Activated naive CD4-positive, alpha-beta T cell treated with anti-CD3 and anti-CD28 coated beads for 36 hours (primary cell): ENCODE measurements at regions not wholly inside any gene's neighbourhood (a gene's known extent, or its start where the extent isn't known, plus 50 kb on each side); places are given as distances from the start of the nearest gene placed in this dataset.

Source experiments
- CTCF ChIA-PET: fragments of 350-600 bp; sonication (Branson Sonifier 250); formaldehyde crosslinking; loops from one replicate; lab custom pipeline; 2021; ENCODE audit warnings: antibody characterized with exemption; lab: Charles Lee
- DNase-seq: peaks from one replicate; pipeline ENCODE4 v3.0.0-alpha.2; 2020
- H3K27ac Mint-ChIP-seq: one replicate; pipeline ENCODE4 v1.8.0; 2021; ENCODE audit warnings: mild to moderate bottlenecking, mixed read lengths
- H3K27me3 Mint-ChIP-seq: one replicate; pipeline ENCODE4 v1.8.0; 2021; ENCODE audit warnings: low read depth, mixed read lengths
- H3K36me3 Mint-ChIP-seq: one replicate; pipeline ENCODE4 v1.8.0; 2021; ENCODE audit warnings: low read depth, mixed read lengths
- H3K4me1 Mint-ChIP-seq: one replicate; pipeline ENCODE4 v1.8.0; 2021; ENCODE audit warnings: low read depth, mixed read lengths
- H3K4me3 Mint-ChIP-seq: one replicate; pipeline ENCODE4 v1.8.0; 2021; ENCODE audit warnings: mild to moderate bottlenecking, moderate library complexity, mixed read lengths
- H3K9me3 Mint-ChIP-seq: one replicate; pipeline ENCODE4 v1.8.0; 2021; ENCODE audit warnings: mixed read lengths
- intact Hi-C: fragments of 100-400 bp; cut with micrococcal nuclease; formaldehyde crosslinking; loops from one replicate; pipeline ENCODE4 v1.15.1; 2023

DNA sequence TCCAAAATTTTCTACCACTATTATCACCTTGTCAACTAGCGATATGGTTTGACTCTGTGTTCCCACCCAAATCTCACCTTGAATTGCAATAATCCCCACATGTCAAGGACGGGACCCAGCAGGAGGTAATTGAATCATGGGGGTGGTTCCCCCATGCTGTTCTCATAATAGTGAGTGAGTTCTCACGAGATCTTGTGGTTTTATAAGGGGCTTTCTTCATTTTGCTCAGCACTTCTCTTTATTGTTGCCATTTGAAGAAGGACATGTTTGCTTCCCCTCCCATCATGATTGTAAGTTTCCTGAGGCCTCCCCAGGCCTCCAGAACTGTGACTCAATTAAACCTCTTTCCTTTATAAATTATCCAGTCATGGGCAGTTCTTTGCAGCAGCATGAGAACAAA is 73.5 kb upstream of the ZC3H12C start:
- no peaks in the 10 kb centered on the region for H3K27me3 Mint-ChIP-seq
- H3K9me3 Mint-ChIP-seq: peaks cover 1% of the 10 kb centered on the region
- intact Hi-C loops: no loop called here

GRCh38 chr11:110022548-110022947 is 70.6 kb upstream of the ZC3H12C start:
- intact Hi-C loops: no loop called here
- no peaks in the 10 kb centered on the region for H3K36me3 Mint-ChIP-seq
- CTCF ChIA-PET: interaction anchor here (0.9 kb wide), 1 partner anchor 79 kb away, joined by 3 read pairs; no protein-coding TSS in a partner anchor

More for the DNA sequence above, 73.5 kb upstream of the ZC3H12C start:
- Mint-ChIP-seq H3K4me3 (no peak overlapping the region), H3K36me3 (no peaks in the 10 kb centered on the region), H3K4me1 (no peaks in the 10 kb centered on the region), H3K27ac (no peak overlapping the region)
- CTCF ChIA-PET: no interaction called here
- DNase-seq: no peak

DNA sequence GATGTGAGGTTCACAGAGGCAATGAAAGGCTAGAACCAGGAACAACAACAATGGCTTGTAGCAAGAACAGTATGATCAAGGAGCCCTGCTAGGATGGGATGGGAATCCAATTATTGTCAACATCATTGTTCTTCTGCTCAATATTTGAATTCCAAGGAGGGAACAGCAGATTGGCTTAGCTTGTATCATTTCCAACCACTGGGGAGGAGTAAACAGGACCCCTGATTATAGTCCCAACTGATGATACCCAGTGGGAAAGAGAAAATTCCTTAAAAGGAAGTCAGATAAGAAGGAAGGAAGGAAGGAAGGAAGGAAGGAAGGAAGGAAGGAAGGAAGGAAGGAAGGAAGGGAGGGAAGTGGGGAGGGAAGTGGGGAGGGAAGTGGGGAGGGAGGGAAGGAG is 69.5 kb upstream of the ZC3H12C start:
- intact Hi-C loops: no loop called here
- no peaks in the 10 kb centered on the region for H3K36me3 Mint-ChIP-seq

More at GRCh38 chr11:110022548-110022947, 70.6 kb upstream of the ZC3H12C start:
- no peaks in the 10 kb centered on the region for H3K4me1 Mint-ChIP-seq
- no peak overlapping the region for H3K27ac Mint-ChIP-seq
- H3K9me3 Mint-ChIP-seq: no peaks in the 10 kb centered on the region
- no peaks in the 10 kb centered on the region for H3K27me3 Mint-ChIP-seq
- no peak overlapping the region for H3K4me3 Mint-ChIP-seq
- no peak for DNase-seq

DNA sequence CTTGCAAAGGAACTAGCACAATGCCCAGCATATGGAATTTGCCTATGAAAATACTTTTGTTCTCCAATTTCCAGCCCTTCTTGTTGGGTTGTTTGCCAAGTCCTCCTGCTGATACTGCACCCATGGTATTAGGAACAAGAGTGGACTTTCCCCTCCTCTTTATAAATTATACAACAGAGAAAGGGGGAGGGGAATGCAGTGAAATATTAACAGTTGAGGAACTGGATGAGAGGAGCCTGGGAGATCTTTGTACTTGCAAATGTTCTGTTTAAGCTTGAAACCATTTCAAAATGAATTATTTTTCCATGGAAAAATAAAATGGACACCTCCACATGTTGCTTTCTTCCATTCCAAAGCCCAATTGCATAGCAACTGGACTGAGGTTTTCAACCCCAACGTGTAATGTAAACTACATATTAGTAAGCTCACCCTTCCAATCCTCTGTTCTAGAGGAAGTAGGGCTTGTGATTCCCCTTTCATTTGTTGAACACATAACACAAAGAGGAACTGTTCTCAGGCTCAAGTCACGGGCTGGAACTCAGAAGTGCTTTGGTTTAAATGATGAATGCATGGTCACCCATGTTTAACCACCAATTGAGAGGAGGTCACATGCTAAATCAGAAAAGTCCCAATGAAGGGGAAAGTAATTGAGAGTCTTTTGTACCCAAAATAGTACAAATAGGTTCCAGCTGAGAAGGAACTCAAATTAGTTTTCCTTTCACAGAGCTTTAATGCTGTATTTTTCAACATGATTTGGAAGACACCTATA is 66.2 kb upstream of the ZC3H12C start:
- H3K27me3 Mint-ChIP-seq: no peaks in the 10 kb centered on the region
- DNase-seq: no peak
- H3K4me1 Mint-ChIP-seq: no peaks in the 10 kb centered on the region
- H3K9me3 Mint-ChIP-seq: no peaks in the 10 kb centered on the region
- intact Hi-C loops: no loop called here
- no peaks in the 10 kb centered on the region for H3K36me3 Mint-ChIP-seq
- no peak overlapping the region for H3K27ac Mint-ChIP-seq
- no peak overlapping the region for H3K4me3 Mint-ChIP-seq
- CTCF ChIA-PET: no interaction called here

More for the DNA sequence above, 69.5 kb upstream of the ZC3H12C start:
- Mint-ChIP-seq H3K9me3 (no peaks in the 10 kb centered on the region), H3K27ac (no peak overlapping the region), H3K27me3 (no peaks in the 10 kb centered on the region), H3K4me3 (no peak overlapping the region), H3K4me1 (no peaks in the 10 kb centered on the region)
- no peak for DNase-seq
- CTCF ChIA-PET: no interaction called here

GRCh38 chr11:110027627-110028371 is 65.4 kb upstream of the ZC3H12C start:
- Mint-ChIP-seq H3K4me3 (no peak overlapping the region), H3K27ac (no peak overlapping the region), H3K27me3 (no peaks in the 10 kb centered on the region), H3K9me3 (no peaks in the 10 kb centered on the region), H3K36me3 (no peaks in the 10 kb centered on the region), H3K4me1 (no peaks in the 10 kb centered on the region)
- CTCF ChIA-PET: no interaction called here
- DNase-seq: no peak
- intact Hi-C loops: no loop called here

- intact Hi-C loops: no loop called here
- CTCF ChIA-PET: no interaction called here
- no peaks in the 10 kb centered on the region for H3K4me1 Mint-ChIP-seq
- H3K9me3 Mint-ChIP-seq: no peaks in the 10 kb centered on the region
- no peak overlapping the region for H3K4me3 Mint-ChIP-seq
- no peaks in the 10 kb centered on the region for H3K27me3 Mint-ChIP-seq
- no peaks in the 10 kb centered on the region for H3K36me3 Mint-ChIP-seq
- no peak for DNase-seq
- no peak overlapping the region for H3K27ac Mint-ChIP-seq
Observed at GRCh38 chr11:110028921-110029320, 64.3 kb upstream of the ZC3H12C start.

DNA sequence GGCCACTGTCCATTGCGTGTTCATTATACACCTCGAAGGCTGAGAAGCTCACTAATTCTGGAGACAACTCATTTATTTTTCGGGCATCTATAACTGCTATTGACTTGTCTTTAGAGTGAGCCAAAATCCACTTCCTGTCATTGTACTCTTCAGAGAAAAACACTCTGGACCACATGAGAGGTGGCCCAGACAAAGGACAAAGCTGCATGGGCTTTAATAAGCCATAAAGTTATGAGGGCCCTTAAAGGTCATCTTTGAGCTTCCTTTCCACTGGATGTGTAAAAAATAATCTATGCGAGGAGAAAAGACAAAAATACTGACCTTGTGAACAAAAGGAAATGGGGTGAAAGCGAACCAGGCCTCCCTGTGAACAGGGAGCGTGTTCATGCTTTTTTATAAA is 63.5 kb upstream of the ZC3H12C start:
- Mint-ChIP-seq H3K36me3 (no peaks in the 10 kb centered on the region), H3K9me3 (no peaks in the 10 kb centered on the region), H3K27ac (no peak overlapping the region), H3K4me1 (no peaks in the 10 kb centered on the region), H3K4me3 (no peak overlapping the region), H3K27me3 (no peaks in the 10 kb centered on the region)
- CTCF ChIA-PET: no interaction called here
- intact Hi-C loops: no loop called here
- no peak for DNase-seq

DNA sequence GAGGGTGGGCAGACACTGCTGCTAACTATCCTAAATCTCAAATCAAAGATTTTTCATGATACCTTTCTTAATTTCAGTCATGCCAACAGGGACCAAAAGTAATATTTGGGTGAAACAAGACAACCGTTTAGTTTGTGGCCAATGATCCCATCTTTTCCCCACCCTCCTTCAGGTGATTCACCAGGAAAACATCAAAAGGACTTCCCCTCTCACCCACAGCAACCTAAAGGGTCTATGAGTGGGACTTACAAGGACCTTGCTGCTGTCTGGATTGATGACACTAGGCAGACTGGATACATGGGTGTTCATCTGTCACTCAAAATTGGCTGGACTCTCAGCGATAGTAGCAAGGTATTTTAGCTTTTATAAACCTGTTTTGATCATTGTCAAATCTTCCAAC is 62.0 kb upstream of the ZC3H12C start:
- H3K27ac Mint-ChIP-seq: no peak overlapping the region
- DNase-seq: no peak
- H3K4me1 Mint-ChIP-seq: no peaks in the 10 kb centered on the region
- CTCF ChIA-PET: no interaction called here
- H3K27me3 Mint-ChIP-seq: no peaks in the 10 kb centered on the region
- H3K9me3 Mint-ChIP-seq: no peaks in the 10 kb centered on the region
- no peaks in the 10 kb centered on the region for H3K36me3 Mint-ChIP-seq
- no peak overlapping the region for H3K4me3 Mint-ChIP-seq
- intact Hi-C loops: no loop called here

- Mint-ChIP-seq H3K4me1 (no peaks in the 10 kb centered on the region), H3K4me3 (no peak overlapping the region), H3K27me3 (no peaks in the 10 kb centered on the region), H3K36me3 (no peaks in the 10 kb centered on the region), H3K27ac (no peak overlapping the region), H3K9me3 (no peaks in the 10 kb centered on the region)
- no peak for DNase-seq
- CTCF ChIA-PET: no interaction called here
- intact Hi-C loops: no loop called here
Observed at GRCh38 chr11:110032259-110032658, 60.9 kb upstream of the ZC3H12C start.

DNA sequence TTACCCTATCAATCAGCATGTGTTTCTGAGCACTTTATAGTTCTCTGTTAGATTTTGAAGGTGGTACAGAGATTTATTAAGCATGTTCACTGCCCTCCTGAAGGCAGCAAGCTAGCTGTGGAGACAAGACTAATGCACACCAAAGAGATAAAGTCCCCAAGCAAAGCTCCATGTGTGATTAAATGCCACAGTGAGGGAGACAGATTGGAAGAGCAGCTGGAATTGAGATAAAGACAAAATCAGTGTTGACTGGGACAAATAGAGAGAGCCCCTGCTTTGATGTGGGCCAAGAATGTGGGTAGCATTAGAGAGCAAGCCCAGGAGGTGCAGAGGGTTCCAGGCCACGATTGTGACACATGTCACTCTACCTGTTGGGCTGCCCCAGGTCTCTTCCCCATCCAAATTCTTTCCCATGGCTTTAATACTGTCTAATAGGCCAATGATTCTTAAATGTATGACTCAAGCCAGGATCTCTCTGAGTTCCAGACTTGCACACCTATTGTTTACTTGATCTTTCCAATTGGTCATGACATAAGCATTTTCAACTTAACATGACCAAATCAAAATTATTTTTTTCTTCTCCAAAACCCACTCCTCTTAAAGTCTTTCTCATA is 60.1 kb upstream of the ZC3H12C start:
- no peaks in the 10 kb centered on the region for H3K4me1 Mint-ChIP-seq
- no peaks in the 10 kb centered on the region for H3K9me3 Mint-ChIP-seq
- intact Hi-C loops: no loop called here

DNA sequence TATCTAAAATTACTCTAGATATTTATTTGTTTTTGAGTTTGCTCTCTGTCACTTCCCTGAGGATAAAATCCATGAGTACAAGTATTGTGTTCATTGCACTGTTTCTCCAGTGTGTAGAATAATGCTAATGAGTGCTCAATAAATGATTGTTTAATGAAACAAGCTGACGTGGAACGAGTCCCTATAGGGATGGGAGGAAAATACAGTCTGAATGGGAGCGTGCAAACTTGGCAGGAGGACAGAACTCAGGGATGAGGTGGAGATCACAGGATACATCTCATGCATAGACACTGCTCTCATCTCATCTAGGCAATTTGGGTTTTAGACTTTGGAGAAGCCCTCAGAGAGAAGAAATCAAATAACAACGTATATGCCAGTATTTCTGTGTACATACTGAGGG is 58.4 kb upstream of the ZC3H12C start:
- CTCF ChIA-PET: no interaction called here
- intact Hi-C loops: no loop called here
- Mint-ChIP-seq H3K4me1 (no peaks in the 10 kb centered on the region), H3K27ac (no peak overlapping the region), H3K9me3 (no peaks in the 10 kb centered on the region), H3K4me3 (no peak overlapping the region), H3K36me3 (no peaks in the 10 kb centered on the region), H3K27me3 (peaks cover 3% of the 10 kb centered on the region)
- DNase-seq: no peak

More for the DNA sequence above, 60.1 kb upstream of the ZC3H12C start:
- DNase-seq: no peak
- Mint-ChIP-seq H3K27me3 (peaks cover 1% of the 10 kb centered on the region), H3K4me3 (no peak overlapping the region), H3K27ac (no peak overlapping the region), H3K36me3 (no peaks in the 10 kb centered on the region)
- CTCF ChIA-PET: no interaction called here

DNA sequence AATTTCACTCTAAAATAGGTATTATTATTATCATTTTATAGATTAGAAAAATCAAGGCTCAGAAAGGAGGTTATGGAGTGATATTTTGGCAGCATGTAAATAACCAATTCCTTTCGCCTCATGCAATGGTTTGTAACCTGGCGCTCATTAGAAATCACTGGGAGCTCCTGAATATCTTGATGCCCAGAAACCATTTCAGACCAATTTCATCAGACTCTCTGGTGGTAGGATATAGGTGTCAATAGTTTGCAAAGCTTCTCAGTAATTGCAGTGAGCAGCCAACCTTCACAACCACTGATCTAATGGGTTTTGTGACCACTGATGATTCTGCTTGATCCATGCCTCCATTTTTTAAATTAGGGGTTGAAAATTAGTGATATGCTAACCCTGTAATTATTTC is 57.8 kb upstream of the ZC3H12C start:
- intact Hi-C loops: no loop called here
- Mint-ChIP-seq H3K9me3 (no peaks in the 10 kb centered on the region), H3K27ac (no peak overlapping the region), H3K4me3 (no peak overlapping the region), H3K4me1 (no peaks in the 10 kb centered on the region), H3K27me3 (peaks cover 3% of the 10 kb centered on the region), H3K36me3 (no peaks in the 10 kb centered on the region)
- CTCF ChIA-PET: no interaction called here
- no peak for DNase-seq
